NCI-H1092 (cell line): ENCODE measurements at regions not wholly inside any gene's neighbourhood (a gene's known extent, or its start where the extent isn't known, plus 50 kb on each side); places are given as distances from the start of the nearest gene placed in this dataset.

ENCODE experiments used
- DNase-seq: peaks from one replicate; lab custom pipeline; 2025; lab: John Stamatoyannopoulos, UW

- no peak for DNase-seq
Observed at GRCh38 chr2:133667085-133667484, 98.8 kb upstream of the NCKAP5 start.

- DNase-seq, result no peak
Observed at GRCh38 chr2:133667968-133668367, 99.7 kb upstream of the NCKAP5 start.

GRCh38 chr2:133668547-133668946 is 100.3 kb upstream of the NCKAP5 start:
- DNase-seq, result no peak

- DNase-seq, result no peak
Observed at GRCh38 chr2:133673305-133673905, 105.1 kb upstream of the NCKAP5 start.

- no peak for DNase-seq
Observed at GRCh38 chr2:133674066-133674432, 105.8 kb upstream of the NCKAP5 start.

GRCh38 chr2:133674433-133675331 is 106.4 kb upstream of the NCKAP5 start:
- peak; percentile 84 for DNase-seq

GRCh38 chr2:133676392-133677130 is 108.3 kb upstream of the NCKAP5 start:
- no peak for DNase-seq

- DNase-seq, result no peak
Observed at GRCh38 chr2:133680343-133681049, 112.2 kb upstream of the NCKAP5 start.

GRCh38 chr2:133682347-133682746 is 114.1 kb upstream of the NCKAP5 start:
- no peak for DNase-seq

- no peak for DNase-seq
Observed at GRCh38 chr2:133682906-133683305, 114.6 kb upstream of the NCKAP5 start.

GRCh38 chr2:133685636-133686215 is 117.5 kb upstream of the NCKAP5 start:
- no peak for DNase-seq

- no peak for DNase-seq
Observed at GRCh38 chr2:133690780-133691179, 122.5 kb upstream of the NCKAP5 start.

- DNase-seq, result no peak
Observed at GRCh38 chr2:133691336-133691735, 123.1 kb upstream of the NCKAP5 start.

- no peak for DNase-seq
Observed at GRCh38 chr2:133705287-133705686, 137.0 kb upstream of the NCKAP5 start.

- DNase-seq, result no peak
Observed at GRCh38 chr2:133710613-133711012, 142.3 kb upstream of the NCKAP5 start.

- DNase-seq, result no peak
Observed at GRCh38 chr2:133711201-133711600, 142.9 kb upstream of the NCKAP5 start.

- no peak for DNase-seq
Observed at GRCh38 chr2:133711806-133712205, 143.5 kb upstream of the NCKAP5 start.

GRCh38 chr2:133712369-133712768 is 144.1 kb upstream of the NCKAP5 start:
- no peak for DNase-seq

- DNase-seq, result no peak
Observed at GRCh38 chr2:133713049-133713580, 144.9 kb upstream of the NCKAP5 start.

- DNase-seq, result no peak
Observed at GRCh38 chr2:133716166-133716565, 147.9 kb upstream of the NCKAP5 start.

- DNase-seq, result no peak
Observed at GRCh38 chr2:133717497-133717896, 149.2 kb upstream of the NCKAP5 start.
